ENCODE measurements at regions not wholly inside any gene's neighbourhood (a gene's known extent, or its start where the extent isn't known, plus 50 kb on each side); places are given as distances from the start of the nearest gene placed in this dataset.

DNA sequence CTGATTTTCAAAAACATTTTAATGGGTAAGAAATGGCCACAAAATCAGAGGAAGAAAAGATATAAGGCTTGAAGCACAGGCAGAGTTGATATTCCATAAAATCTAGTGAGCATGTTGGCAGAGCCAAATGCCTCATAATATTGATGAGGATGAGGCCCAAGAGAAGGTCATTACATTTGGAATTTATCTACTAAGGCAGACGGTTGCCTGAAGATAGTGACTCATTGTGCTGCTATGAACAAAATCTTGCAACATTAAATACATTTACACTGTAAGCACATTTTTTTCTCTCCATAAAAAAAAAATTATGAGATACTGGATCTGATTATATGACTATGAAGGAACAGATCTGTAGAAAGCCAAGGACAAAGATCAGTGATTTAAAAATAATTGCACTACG, 881.4 kb upstream of the CHORDC1 start:
- TF ChIP-seq, protein P1, sequence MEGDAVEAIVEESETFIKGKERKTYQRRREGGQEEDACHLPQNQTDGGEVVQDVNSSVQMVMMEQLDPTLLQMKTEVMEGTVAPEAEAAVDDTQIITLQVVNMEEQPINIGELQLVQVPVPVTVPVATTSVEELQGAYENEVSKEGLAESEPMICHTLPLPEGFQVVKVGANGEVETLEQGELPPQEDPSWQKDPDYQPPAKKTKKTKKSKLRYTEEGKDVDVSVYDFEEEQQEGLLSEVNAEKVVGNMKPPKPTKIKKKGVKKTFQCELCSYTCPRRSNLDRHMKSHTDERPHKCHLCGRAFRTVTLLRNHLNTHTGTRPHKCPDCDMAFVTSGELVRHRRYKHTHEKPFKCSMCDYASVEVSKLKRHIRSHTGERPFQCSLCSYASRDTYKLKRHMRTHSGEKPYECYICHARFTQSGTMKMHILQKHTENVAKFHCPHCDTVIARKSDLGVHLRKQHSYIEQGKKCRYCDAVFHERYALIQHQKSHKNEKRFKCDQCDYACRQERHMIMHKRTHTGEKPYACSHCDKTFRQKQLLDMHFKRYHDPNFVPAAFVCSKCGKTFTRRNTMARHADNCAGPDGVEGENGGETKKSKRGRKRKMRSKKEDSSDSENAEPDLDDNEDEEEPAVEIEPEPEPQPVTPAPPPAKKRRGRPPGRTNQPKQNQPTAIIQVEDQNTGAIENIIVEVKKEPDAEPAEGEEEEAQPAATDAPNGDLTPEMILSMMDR (IDR thresholded peaks at IDR 0.05) = no peak
- TF ChIP-seq POLR2A (IDR thresholded peaks at IDR 0.05) (no peak), EP300 (IDR thresholded peaks at IDR 0.05) (no peak)
